GM21528 (cell line): ENCODE measurements at regions not wholly inside any gene's neighbourhood (a gene's known extent, or its start where the extent isn't known, plus 50 kb on each side); places are given as distances from the start of the nearest gene placed in this dataset.

Experiments used
- ATAC-seq: cut with Tn5 transposase; IDR thresholded peaks from one replicate; pipeline ENCODE4 v1.9.1; 2021; ENCODE audit warnings: mild to moderate bottlenecking, moderate library complexity; ENCODE audit not compliant: unreplicated experiment, low FRiP score

DNA sequence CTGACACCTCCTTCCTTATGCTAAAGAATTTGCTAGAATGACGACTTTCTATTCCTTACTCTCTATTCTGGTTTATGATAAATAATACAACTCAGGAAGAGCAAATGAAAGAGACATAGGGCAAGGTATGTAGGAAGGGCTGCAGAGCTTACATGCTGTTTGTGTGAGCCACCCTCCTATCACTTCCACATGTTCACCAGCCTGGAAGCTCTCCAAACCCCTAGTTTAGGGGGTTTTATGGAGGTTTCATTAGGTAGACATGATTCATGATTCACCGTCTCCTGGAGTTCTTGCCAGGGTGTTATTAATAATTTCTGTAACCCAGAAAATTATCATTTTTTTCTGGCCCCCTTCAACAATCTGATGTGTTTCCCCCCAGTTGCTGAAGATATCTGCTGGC is 172.1 kb upstream of the COL8A1 start:
- no peak for ATAC-seq

DNA sequence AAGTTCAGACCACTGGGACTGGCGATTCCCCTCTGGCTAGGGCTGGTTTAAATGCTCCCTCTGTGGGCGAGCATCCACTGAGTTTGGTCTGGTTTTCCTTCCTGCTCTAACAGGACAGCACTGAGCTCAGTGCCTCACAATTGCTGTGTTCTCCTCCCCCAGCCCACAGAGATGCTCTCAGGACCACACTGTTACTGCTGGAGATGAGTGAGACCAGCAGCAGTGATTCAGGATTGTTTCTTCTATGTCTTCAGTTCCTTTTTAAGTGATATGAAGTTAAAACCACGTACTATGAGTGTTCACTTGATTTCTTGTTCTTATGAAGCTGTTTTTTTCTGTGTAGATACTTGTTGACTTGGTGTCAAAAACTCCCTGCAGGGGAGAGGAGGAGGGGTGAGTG is 180.4 kb upstream of the COL8A1 start:
- ATAC-seq: no peak

DNA sequence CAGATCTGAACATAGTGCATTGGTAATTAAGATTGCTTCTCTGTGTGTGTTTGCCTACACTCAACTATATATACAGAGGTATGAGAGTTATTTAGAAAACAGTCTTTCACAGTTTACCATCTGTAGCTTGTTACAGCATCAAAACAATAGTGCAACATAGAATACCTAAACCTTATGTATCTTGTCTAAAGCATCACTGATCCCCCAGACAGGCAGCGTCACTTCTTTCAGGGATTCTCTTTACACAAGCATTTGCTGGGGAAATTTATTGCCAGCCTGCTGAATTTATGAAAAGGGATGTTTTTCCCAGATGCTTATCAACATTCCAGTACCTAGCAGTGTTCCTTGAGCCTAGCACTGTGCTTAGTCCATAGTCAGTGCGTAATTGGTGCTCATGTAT is 195.8 kb upstream of the COL8A1 start:
- no peak for ATAC-seq

DNA sequence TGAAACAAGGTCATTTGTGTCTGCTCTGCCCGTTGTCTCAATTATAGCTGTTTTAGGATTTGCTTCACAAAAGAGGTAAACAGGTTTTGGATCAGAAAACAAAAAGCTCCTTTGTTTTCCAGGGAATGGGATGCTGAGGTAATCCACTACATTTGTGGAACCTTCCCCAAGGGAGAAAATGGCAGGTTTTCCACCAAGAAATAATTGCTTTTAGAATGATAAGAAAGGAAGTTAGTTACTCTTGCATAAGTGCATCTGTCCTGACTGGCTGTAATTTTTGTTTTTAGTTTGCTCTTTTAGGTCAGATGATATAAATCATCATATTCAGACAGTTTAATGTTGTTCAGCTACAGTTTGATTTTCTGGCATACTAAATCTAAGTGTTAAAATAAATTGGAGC is 198.5 kb upstream of the COL8A1 start:
- no peak for ATAC-seq

DNA sequence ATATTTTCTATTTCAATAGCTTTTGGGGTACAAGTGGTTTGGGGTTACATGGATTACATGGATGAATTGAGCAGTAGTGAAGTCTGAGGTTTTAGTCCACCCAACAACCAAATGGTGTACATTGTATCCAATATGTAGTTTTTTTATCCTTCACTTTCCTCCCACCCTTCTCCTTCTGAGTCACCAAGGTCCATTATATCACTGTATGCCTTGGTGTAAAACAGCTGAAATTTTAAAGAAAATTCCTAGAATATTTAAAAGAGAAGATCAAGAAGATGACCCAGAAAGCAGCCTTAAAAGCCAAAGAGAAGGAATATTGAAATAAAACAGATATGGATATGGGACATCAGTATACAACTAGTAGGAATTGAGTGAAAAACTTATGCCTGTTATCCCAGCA is 204.2 kb upstream of the COL8A1 start:
- ATAC-seq: no peak

DNA sequence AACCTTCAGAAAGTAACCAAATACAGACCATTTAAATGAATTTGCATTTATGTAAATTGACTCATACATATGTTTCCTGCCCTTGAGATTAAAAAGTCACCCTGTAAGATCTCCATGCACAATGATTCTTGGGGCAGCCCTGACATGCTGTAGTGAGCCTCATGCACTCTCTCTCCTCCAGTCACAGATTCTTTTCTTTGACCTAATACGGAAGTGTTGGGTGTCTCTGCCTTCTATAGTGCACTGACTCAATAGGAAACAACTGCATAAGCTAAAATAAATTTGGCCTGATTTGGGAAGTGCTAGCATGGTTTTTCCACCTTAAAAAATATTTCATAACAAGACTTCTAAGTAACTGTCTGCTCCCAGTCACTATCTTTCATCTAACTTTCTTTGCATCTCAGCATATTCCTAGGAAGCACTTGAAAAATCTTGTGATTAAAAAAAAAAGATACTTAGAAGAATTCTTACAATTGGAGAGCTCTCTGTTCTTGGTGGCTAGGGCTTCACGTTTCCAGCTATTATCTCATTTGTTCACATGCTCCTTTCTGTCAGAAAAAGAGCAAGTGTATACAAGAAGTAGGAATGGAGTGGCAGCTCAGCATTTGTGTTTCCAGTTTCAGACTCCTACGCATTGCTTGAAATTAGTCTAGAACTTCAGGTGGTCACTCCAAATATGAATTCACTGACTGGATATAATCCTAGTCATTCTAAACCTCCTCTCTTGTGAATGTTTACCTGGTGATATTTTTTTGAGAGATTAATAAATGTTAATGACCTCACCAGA is 207.9 kb upstream of the COL8A1 start:
- no peak for ATAC-seq

DNA sequence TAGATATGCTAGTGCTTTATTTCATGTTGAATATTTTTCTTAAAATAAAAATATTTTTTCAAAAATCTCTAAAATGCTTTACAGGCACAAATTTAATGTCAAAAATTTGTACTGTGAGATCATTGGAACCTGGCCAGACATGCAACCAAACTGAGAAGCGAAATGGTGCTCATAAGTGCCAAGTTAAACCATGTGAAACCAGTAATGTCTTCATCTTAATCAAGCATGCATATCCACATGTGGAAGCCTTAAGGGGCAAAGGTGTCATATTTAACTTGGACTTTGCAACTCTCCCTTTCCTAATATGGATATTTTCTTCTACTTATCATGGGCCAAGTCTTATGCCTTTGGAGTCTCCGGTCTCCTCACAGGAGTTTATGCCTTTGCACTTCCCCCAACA is 208.9 kb upstream of the COL8A1 start:
- no peak for ATAC-seq

DNA sequence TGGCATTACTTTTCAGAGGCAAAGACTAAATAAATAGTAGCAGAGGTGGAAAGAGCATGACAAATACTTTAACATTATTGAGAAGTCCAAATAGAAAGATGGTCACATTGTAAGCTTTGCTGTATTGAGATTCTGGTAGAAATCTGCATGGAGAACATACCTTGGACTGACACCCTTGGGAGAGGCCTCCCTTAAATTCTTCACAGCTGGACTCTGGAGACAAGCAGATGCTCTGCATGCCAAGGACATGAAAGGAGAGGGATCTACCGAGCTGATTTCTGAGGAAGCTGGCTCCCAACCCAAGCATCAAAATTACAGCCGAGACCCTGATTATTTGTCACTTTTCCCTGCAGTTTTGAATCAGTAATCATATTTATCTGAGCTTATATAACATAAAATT is 212.5 kb upstream of the COL8A1 start:
- ATAC-seq: no peak

DNA sequence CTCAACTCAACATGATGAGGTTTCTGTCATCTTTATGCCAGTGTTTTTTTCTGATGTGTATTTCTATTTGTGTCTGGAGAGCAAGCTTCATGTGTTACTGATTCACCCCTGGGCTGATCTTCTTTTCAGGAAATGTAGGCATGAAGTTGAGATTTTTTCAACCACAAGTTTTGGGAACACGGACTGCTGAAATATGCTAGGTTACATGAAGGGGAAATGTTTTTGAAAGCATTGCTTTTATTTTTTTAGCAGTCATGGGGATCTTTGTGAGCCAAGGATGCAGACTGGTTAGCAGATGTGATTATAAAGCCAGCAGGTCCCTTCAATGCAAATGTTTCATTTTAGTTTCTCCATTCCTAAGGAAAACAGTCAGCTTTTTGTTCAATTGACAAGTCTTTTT is 219.3 kb upstream of the COL8A1 start:
- no peak for ATAC-seq

DNA sequence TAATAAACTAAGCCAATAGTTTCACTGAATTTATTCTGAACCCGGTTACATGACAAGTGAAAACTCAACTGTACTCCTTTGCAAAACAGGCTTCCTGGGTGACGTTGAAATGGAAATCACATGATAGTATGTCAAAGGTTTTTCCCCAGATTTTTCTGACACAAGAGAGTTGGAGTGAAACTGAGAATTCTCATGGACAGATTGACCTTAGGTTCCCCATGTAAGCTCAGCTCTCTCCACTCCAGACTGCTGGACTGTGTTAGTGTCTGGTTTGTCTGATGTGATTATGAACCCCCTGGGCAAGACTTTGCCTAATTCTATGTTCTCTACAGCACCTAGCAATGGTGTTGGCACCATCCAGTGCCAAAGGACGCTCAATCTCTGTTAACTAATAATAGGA is 219.7 kb upstream of the COL8A1 start:
- peak; percentile 85 for ATAC-seq

DNA sequence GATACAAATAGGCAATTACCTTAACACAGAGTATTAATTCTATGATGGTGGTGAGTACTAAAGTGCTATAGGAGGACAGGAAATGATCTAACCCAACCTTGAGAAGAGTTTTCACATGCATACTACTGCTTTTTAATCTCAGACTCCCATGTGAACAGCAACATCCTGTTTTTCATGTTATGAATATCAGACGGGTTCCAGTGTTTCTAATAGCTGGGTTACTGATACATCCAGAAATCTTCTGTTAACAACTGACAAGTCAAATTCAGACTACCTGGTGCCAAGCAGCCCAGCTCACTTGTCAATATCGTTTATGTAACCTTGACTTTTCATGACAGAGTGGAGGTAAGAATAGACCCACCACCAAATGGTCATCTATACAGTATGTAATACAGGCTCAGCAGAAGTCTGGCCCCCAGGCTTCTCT is 220.2 kb upstream of the COL8A1 start:
- ATAC-seq: peak; percentile 64

DNA sequence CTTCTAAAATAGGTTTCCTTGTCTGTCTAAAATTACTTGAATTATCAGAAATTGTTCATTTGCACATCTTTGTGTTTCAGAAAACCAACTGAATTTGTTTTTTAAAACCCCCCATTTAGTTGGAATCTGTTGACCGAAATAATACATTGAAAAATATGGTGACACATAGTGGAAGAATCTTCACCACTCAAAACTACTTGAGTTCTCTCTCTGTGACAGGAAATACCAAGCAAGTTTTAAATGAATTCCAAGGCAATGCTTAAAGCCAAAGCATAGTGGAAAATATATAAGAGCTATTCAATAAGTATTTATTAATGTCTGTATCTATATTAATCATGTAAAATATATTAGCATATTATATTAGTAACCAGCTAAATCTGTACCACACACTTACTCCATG is 224.9 kb upstream of the COL8A1 start:
- ATAC-seq: no peak

DNA sequence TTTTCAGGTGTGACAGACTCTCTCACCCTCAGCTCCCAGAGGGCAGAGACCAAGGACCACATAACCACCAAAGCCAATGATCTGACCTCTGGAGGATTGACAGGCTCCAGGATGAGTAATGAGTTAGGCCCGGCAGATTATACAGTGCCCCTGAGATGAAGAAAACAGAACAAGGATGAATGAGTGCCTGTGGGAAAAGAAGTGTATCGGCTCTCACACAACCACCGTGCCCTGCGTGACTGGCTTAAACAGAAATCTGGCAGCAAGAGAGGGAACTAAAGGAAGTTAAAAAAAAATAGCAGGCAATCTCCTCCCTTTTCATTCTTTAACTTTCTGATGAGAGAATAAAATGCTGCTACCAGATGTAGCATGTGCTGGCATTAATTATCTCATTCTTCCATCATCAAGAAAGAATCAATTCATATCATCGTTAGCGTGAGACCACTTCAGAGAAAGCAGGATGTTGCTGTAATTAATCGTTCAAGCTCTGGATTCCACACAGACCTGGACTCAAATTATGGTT is 227.5 kb upstream of the COL8A1 start:
- no peak for ATAC-seq

DNA sequence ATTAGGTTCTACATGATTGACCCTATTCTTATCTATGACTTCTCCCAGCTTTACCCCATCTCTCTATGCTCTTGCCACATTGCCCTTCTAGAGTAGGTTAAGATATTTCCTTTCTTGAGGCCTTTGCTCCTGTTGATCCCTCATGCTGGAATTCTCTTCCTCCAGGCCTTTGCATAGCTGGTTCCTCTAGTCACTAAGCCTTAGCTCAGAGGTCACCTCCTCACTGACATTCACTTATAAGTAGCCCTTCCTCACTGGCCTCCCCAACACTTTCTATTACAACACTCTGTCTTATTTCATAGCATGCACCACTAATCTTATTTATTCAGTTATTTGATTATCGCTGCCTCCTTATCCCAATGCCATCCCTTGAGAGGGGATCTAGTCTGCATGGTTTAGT is 228.4 kb upstream of the COL8A1 start:
- ATAC-seq: no peak

DNA sequence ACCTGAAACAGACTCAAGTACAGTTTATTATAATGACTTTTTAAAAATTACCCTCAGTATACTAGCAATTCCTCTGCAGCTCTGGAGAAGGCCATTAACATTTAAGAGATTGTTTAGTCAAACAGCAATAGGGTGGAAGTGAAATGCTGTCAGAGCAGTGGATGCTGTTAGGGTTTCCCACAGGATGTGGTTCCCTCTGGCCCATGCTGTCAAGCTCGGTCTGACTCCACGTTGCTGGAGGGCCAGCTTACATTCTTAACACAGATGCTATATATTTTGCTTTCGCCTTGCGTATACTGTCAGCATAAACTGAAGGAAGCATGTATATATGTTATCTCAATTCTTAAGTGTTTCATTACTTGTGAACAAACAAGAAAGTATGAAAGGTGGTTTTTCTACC is 231.1 kb upstream of the COL8A1 start:
- ATAC-seq: peak; percentile 64

DNA sequence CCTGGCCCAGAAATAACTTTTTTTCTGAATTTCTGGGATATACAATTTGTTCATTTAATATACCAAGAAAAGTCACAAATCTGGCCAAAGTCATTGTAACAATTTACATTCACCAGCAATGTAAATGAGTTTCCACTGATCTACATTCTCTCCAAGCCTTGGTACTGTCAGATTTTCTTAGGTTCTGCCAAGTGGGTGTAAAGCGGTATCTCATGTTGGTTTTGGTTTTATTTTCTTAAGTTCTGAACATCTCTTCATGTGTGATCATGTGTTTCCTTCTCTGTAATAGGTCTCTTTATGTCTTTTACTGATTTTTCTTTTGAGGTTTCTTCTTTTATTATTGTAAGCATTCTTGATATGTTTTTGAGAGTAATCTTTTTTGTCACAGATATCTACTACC is 235.6 kb upstream of the COL8A1 start:
- ATAC-seq: no peak

DNA sequence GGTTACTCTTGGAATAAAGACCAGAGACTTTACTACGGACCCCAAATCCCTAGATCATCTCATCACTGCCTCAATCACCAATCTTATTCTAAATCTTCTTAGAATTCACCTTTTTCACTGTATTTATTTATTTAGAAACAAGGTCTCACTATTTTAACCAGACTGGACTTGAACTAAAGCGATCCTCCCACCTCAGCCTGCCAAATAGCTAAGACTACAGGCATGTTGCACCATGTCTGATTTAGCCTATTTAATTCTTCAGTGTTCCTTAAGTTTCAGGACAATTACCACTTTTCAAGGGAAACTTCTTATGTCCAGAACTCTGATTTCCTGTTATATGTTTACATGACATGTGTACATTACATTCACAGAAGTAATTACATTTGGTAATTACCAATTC is 238.0 kb upstream of the COL8A1 start:
- ATAC-seq: no peak

DNA sequence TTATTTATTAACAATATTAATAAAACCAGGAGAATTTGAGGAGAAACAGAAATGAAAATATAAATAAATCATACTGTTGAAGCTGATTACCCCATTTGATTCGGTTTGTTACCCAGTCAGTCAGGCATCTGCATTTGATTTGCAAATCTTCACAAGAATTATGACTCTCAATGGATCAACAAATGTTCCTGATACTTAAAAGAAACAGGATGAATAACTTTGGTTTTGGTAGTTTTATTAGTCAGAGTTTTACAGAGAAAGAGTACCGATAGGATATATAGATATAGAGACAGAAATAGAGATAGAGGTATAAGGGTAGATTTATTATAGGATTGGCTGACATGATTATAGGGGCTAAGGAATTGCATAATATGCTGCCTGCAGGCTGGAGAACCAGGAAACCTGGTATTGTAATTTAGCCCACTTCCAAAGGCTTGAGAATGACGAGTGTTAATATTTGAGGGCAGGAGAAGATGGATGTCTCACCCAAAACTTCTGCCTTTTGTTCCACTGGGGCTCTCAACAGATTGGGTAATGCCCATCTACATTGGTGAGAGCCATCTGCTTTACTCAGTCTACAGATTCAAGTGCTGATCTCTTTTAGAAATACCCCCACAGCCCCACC is 241.6 kb upstream of the COL8A1 start:
- no peak for ATAC-seq

DNA sequence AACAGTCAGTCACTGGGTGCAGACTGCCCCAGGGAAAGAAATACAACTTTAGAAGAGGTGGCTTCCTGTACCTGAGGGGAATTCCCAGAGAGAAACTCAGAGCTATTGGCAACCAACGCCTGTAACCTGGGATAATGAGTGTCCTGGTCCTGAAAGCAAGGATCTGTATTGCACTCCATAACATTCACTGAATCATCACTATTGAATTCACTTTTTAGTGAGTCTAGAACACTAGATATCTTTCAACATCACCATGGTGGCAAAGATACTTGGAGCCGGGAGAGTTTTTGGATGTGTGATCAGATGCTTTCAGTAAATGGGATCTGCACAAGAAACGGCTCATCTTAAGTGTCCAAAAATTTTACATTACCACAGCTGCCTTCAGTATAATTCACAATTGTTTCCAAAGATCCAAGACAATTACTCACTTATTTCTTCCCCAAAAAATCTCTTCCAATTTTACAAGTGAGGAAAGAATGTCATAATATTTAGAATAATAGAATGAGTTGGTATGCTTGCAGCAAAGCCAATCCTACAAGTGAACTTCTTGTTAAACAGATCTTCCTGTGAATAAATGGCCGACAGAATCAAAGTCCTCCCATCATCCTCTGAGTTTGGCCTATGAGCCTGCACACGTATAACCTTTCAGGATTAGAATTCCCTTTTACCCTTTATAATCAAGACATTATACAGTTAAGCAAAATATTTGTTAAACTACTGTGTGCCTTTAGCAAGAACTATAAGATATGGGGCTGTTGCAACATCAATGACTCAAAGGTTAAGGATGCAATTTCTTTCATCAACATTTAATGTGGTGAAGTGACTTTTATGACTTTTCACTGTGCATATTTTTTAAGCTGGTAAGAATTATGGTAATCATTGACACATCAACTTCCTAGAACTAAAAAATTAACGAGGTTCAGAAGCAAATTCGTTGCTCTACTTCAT is 243.3 kb upstream of the COL8A1 start:
- ATAC-seq: no peak

DNA sequence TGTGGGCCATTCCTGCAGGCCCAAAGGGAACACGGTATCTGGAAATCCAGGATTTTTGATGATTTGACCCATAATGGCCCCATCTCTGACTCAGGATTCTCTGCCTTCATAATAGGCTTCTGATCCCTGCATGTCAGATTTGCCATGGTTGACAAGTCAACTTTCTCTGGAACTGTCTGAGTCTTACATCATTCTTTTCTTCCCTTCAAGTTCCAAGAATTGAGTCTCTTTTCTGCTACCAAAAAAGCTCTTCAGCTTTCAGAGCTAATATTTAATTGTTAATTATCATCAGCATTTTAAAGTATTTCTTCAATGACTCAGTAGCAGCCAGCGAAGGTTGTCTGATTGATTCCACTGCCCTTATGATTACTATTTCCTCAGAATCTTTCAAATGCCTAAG is 244.4 kb upstream of the COL8A1 start:
- no peak for ATAC-seq

DNA sequence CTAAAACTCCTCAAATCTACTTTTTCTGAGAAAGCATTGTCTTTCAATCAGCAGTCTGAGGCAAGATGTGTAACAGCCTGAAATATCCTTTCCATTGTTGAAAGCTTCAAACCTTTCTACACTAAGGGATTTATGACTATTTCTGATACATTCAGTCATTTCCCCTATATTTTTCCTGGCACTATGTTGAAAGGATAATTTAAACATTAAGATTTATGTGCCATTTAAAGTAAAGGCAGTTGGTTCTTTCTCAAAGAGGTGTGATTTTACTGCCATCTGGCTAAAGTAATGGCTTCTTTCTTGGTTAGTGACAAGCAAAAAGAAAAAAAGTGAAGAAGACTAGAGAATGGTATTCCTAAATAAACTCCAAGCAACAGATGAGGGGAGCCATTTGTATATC is 249.6 kb upstream of the COL8A1 start:
- ATAC-seq: no peak
